GM21367 (cell line): ENCODE measurements at regions not wholly inside any gene's neighbourhood (a gene's known extent, or its start where the extent isn't known, plus 50 kb on each side); places are given as distances from the start of the nearest gene placed in this dataset.

Source experiments
- ATAC-seq: cut with Tn5 transposase; IDR thresholded peaks from one replicate; pipeline ENCODE4 v1.9.1; 2021; ENCODE audit not compliant: unreplicated experiment

DNA sequence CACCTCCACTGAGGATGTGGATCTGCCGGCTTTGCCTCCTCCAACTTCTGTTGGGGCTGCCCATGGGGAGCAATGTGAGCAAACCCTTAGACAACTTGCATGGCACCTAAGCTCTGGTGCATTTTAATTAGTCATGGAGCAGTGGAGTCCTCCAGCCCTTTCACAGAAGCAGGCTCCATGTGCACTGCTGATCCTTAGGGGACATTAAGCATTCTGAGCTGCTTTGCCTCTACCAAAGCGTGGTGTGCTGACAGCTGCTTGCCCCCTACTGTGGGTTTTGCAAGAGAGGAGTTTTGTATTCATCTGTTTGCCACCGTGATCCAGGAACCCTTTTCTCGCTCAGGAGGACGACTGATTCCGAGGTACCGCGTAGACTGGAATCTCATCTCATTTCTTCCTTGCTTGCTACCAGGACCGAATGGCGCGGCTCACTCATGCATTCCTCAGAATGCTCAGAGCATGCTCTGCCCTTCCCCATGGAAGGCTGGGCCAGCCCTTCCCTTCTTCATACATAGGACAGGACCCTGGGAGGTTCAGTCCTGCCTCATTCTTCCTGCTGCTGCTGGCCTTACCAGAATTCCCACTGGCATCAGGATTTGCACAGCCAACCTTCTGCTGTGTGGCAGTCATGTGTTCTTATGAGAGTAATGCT, 432.5 kb downstream of the GADD45G start:
- no peak for ATAC-seq

DNA sequence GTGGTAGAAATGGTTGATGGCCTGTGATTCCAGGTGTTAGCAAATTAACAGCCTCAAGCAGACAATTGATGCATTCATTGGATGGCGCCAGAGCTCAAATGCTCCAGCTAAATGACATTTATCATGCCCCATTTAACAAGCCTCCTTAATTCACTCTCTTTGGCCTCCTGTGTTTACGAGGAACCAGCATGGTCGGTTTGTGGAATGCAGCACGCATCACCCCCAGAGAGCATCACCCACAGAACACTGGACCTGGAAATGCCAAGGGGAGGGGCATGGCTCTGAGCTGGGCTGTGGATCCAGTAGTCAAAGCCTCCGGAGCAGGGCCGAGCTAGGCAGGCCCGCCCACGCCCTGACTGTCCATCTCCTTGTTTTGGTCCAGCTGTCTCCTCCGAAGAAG, 434.0 kb downstream of the GADD45G start:
- no peak for ATAC-seq

- no peak for ATAC-seq
These were observed 439.5 kb downstream of the GADD45G start for GRCh38 chr9:90044263-90044662.

- ATAC-seq: no peak
These were observed 439.9 kb downstream of the GADD45G start for GRCh38 chr9:90044710-90045151.

GRCh38 chr9:90046317-90046861, 441.6 kb downstream of the GADD45G start:
- no peak for ATAC-seq

- ATAC-seq: no peak
These were observed 443.0 kb downstream of the GADD45G start for GRCh38 chr9:90047828-90048227.

DNA sequence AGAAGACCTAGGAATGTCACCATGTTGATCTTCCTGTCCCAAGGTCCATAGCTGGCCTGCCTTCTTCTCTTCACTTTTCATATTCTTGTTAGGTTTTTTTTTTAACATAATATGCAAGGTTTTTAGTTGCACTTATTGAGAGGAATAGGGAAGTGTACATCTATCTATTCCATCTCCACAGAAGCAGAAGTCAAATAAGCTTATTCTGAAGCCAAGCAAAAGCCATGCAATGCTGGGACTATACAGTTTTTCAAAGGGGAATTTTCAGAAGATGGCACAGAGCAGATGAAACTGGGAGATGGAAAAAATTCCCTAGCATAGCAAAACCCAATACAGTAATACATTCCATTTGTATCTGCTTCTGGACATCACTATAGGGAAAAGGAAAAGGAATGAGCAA, 447.6 kb downstream of the GADD45G start:
- no peak for ATAC-seq

DNA sequence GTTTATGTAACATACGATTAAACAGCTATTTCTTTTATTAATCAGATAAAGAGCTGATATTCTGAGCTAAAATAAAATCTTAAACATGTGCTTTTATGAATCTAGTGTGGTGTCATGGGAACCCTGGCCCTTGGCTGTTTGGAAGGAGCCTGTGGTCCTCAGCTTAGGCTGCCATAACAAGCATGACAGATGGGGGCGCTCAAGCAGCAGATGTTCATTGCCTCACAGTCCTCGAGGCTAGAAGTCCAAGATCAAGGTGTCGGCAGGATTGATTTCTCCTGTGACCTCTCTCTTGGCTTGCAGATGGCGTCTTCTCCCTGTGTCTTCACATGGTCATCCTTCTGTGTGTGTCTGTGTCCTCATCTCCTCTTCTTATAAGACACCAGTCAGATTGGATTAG, 448.2 kb downstream of the GADD45G start:
- no peak for ATAC-seq

DNA sequence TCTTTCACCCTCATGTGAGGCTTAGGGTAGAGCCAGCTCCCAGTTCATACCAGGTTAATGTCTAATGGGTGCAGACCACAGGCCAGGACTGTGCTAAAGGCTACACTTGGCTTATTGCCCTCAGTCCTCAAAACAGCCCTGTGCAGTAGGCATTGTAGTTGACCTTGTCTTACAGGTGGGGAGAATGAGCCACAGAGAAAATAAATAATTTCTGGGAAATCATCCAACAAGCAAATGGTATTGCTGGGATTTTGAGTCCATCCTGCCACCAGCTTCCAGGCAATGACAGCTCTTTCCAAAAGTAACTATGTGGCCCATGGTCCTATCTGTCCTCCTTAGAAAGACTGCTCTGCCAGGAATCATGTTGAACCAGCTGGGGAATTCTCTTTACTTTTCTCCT, 450.0 kb downstream of the GADD45G start:
- ATAC-seq: no peak

GRCh38 chr9:90055226-90055625, 450.4 kb downstream of the GADD45G start:
- ATAC-seq: no peak

DNA sequence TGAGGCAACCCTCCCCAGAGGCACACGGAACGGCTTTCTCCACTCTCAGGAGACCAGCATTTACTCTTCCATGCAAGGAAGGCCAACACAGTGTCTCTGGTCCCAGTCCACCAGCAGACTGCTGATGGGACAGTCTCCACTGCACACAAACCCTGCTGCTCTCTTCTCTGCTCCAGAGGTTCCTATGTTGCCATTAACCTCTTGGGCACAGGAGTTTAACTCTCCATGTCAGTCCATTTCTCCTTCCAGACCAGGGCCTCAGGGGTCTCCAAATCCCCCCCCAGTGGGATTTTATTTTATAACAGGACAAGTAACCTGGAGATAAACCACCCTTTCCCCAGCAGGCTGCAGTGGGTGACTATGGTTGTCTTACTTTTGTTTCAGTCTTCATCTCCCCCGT, 452.5 kb downstream of the GADD45G start:
- no peak for ATAC-seq

DNA sequence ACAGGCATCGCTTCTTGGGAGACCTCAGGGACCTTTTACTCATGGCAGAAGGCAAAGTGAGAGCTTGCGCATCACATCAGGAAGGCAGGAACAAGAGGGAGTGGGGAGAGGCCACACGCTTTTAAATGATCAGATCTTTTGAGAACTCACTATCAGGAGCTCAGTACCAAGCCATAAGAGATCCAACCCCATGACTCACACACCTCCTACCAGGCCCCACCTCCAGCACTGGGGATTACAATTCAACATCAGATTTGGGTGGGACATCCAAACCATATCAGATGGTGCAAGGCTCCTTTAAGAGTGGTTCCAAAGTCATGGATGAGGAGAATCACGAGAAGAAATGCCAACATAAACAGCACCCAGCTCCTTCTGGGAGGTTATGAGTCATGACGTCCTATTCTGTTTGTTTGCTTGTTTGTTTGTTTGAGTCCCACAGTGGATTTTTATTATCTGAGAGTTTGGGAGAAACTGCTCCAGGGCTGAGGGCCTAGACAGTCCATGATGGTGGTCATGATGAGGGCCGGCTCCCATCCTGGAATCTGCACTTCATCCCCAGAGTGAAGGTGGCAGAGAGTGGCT, 453.5 kb downstream of the GADD45G start:
- ATAC-seq: no peak

GRCh38 chr9:90059436-90059835, 454.6 kb downstream of the GADD45G start:
- ATAC-seq: no peak

DNA sequence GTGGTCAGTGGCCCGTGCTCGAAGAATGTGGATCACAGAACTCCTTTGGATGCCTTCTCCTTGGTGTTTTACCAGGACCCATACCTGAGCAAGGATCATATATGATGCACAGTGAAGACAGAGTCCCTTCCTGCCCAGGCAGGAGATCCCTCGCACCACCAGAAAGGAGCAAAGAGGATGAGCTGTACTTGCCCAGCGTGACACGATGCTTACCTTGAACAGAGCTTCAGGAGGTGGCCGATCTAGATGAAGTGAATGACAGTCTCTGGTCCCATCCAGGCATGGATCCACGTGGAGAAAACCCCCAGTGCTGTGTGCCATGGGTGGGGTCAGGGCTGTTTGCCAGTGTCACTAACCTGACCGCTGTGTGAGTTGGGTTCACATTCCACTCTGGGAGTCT, 455.4 kb downstream of the GADD45G start:
- ATAC-seq: no peak

GRCh38 chr9:90061187-90061586, 456.4 kb downstream of the GADD45G start:
- no peak for ATAC-seq

DNA sequence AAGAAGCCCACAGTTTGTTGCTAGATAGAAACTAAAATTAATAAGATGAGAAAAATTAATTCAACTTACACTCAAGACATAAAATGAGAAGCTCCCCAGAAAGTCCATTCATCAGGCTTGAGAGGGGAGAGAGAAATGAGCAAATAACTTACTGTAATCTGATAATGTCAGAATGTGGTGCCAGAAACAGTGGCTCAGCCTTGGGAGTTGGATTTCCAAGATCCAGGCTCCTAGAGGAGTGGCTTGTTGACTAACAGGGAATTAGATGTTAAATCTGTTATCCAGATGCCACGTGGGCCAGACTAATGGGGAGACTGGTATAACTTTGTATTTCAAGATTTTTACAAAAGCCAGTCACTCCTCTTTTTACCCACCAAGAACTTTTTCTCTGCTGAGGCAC, 458.2 kb downstream of the GADD45G start:
- ATAC-seq: no peak

DNA sequence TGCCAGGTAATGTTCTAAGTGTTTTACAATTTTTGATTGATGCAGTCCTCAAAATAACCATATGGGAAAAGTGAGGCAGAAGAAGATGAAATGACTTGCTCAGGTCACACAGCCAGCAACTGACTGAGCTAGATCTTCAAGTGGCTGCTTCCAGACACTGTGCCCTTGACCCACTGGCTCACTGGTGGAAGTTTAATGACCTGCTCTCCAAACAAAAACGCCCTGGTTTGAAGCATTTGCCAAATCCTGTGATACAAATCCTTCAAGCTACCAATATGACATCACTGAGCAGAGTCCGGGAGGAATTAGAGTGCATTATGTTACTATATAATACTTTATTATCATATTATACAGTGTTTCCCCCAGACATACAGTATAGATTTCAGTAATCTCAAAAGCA, 459.4 kb downstream of the GADD45G start:
- ATAC-seq: no peak

GRCh38 chr9:90064971-90065370, 460.2 kb downstream of the GADD45G start:
- ATAC-seq: no peak

DNA sequence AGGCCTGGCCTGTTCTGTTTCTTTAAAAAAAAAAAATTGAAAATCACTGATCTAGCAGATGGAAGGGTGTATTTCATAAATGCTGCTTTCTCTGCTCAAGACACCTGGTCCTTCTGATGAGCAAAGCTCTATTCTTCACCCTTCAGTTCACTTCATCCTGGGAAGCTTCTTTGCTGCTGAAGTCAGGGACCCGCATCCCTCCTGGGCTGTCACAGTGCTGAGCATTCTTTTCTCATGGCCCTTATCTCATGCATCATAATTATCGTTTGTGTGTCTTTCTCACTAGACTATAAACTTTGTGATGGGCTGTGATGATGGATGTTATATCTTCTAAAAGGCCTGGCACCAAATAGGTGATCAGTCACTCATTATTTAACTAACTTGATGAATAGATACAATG, 461.0 kb downstream of the GADD45G start:
- no peak for ATAC-seq

GRCh38 chr9:90069085-90069484, 464.3 kb downstream of the GADD45G start:
- ATAC-seq: no peak

DNA sequence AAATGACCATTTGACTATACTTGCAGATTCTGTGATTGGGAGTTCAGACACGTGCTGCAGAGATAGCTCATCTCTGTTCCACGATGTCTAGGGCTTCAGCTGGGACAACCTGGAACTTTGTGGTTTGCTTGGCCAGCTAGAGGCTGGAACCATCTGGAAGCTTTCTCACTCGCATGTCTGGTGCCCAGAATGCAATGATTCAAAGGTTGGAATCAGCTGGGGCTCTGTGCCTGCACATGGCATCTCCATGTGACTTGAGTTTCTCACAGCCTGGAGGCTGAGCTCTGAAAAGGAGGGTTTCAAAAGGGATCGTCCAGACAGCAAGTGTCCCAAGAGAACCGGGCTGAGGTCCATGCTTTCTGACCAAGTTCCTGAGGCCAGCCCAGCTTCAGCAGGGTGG, 465.2 kb downstream of the GADD45G start:
- no peak for ATAC-seq

GRCh38 chr9:90070469-90070868, 465.7 kb downstream of the GADD45G start:
- ATAC-seq: no peak
